ENCODE measurements at regions not wholly inside any gene's neighbourhood (a gene's known extent, or its start where the extent isn't known, plus 50 kb on each side); places are given as distances from the start of the nearest gene placed in this dataset.

DNA sequence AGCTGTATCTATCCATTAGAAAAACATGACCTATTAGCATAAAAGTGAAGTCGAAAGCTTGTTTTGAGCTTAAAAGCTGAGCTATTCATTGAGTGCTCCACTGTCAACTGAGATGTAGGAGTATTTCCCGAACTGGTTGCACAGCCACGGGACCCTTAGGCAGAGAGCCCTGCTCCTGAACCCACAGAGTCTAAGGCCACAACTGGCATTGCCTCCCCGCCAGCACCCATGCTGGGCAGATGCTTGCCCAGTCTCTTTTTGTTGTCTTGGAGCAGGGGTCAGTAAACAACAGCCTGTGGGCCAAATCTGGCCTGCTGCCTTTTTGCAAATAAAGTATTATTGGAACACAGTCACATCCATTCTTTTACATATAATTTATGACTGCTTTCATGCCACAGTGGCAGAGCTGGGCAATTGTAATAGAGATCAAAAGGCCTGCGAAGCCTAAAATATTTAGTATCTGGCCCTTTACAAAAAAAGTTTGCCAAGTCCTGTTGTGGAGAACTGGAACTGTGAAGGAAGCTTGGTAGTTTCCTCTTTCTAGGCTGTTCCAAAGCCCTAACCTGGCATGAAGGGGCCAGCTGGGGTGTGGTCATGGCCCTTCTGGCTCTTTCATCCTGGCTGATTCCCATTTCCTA lies 58.4 kb upstream of the WAPL start:
- H3K9me3 Mint-ChIP-seq = no peaks in the 10 kb centered on the region
- Histone ChIP-seq H3K9me3 (ENCODE audit: control insufficient read depth, low read length) (no peaks in the 10 kb centered on the region), H3K27ac (ENCODE audit: low read depth, low read length) (no peak overlapping the region), H3K4me1 (ENCODE audit: control insufficient read depth, insufficient read depth, low read length) (no peaks in the 10 kb centered on the region), H3K9ac (ENCODE audit: extremely low read depth, low read length, poor library complexity, severe bottlenecking) (no peak overlapping the region), H3K36me3 (ENCODE audit: control insufficient read depth, insufficient read depth, low read length) (no peaks in the 10 kb centered on the region), H3K4me3 (ENCODE audit: low read length) (no peak overlapping the region), H3K27me3 (ENCODE audit: control insufficient read depth, insufficient read depth, low read length, poor library complexity, severe bottlenecking) (no peaks in the 10 kb centered on the region)
- 83 to 95% methylated on average over 4 to 5 of the region's 5 CpGs for WGBS, 2 experiments (ENCODE audit: insufficient coverage in 1 of 2, insufficient read length in 1 of 2)
- DNase-seq = no peak
- H3K36me3 Mint-ChIP-seq (ENCODE audit: low read depth) = no peaks in the 10 kb centered on the region
- H3K4me3 Mint-ChIP-seq = no peak overlapping the region
- no peaks in the 10 kb centered on the region for H3K27me3 Mint-ChIP-seq (ENCODE audit: insufficient read depth)
- H3K4me1 Mint-ChIP-seq = no peaks in the 10 kb centered on the region
- H3K27ac Mint-ChIP-seq = no peak overlapping the region
- TF ChIP-seq, protein P1, sequence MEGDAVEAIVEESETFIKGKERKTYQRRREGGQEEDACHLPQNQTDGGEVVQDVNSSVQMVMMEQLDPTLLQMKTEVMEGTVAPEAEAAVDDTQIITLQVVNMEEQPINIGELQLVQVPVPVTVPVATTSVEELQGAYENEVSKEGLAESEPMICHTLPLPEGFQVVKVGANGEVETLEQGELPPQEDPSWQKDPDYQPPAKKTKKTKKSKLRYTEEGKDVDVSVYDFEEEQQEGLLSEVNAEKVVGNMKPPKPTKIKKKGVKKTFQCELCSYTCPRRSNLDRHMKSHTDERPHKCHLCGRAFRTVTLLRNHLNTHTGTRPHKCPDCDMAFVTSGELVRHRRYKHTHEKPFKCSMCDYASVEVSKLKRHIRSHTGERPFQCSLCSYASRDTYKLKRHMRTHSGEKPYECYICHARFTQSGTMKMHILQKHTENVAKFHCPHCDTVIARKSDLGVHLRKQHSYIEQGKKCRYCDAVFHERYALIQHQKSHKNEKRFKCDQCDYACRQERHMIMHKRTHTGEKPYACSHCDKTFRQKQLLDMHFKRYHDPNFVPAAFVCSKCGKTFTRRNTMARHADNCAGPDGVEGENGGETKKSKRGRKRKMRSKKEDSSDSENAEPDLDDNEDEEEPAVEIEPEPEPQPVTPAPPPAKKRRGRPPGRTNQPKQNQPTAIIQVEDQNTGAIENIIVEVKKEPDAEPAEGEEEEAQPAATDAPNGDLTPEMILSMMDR (conservative IDR thresholded peaks at IDR 0.05) = no peak

DNA sequence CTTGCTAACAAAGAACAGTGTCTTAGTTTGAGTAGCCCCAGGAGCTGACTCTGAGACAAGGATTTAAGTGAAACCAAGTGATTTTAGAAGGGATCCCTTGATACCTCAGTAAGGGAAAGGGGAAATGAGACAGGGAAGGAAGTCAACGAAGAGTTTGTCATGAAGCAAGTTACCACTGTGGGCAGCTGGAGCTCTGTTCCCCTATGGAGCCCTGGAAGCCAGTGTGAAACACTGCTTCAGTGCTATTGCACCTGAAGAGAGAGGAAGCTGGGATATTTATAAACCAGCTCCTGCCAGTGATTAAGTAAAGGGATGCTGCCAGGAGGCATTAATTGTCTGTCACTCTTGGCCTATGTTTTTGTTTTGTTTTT lies 58.9 kb upstream of the WAPL start:
- no peaks in the 10 kb centered on the region for H3K27me3 ChIP-seq (ENCODE audit: control insufficient read depth, insufficient read depth, low read length, poor library complexity, severe bottlenecking)
- Mint-ChIP-seq H3K36me3 (ENCODE audit: low read depth) (no peaks in the 10 kb centered on the region), H3K4me3 (no peak overlapping the region), H3K27me3 (ENCODE audit: insufficient read depth) (no peaks in the 10 kb centered on the region), H3K27ac (no peak overlapping the region), H3K9me3 (no peaks in the 10 kb centered on the region), H3K4me1 (no peaks in the 10 kb centered on the region)
- TF ChIP-seq, protein P1 (conservative IDR thresholded peaks at IDR 0.05) = no peak
- H3K4me3 ChIP-seq (ENCODE audit: low read length) = no peak overlapping the region
- H3K4me1 ChIP-seq (ENCODE audit: control insufficient read depth, insufficient read depth, low read length) = no peaks in the 10 kb centered on the region
- no peak for DNase-seq
- no peak overlapping the region for H3K9ac ChIP-seq (ENCODE audit: extremely low read depth, low read length, poor library complexity, severe bottlenecking)
- WGBS, 2 experiments (ENCODE audit: insufficient coverage in 1 of 2, insufficient read length in 1 of 2) = 84 to 89% methylated on average over 1 of the region's 1 CpG
- H3K27ac ChIP-seq (ENCODE audit: low read depth, low read length) = no peak overlapping the region
- no peaks in the 10 kb centered on the region for H3K9me3 ChIP-seq (ENCODE audit: control insufficient read depth, low read length)
- no peaks in the 10 kb centered on the region for H3K36me3 ChIP-seq (ENCODE audit: control insufficient read depth, insufficient read depth, low read length)

DNA sequence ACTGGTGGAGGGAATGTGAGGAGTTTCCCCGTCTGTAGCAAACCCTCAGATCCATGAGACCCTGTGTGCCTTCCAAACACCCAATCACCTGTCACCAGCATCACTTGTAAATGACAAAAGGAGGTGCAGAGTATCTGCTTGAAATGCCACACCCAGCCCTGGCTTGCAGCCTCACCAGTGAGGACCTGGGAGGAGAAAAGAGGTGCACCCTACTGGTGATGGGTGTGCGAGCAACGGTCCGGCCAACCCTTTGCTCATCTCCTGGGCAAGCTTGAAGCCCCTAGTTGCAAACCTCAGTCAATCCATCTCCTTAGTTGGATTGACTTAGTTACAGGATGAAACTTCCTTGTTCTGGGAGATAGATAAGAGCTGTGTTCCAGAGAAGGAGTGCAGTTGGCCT lies 62.4 kb upstream of the WAPL start:
- Mint-ChIP-seq H3K4me3 (no peak overlapping the region), H3K36me3 (ENCODE audit: low read depth) (no peaks in the 10 kb centered on the region), H3K9me3 (no peaks in the 10 kb centered on the region), H3K27me3 (ENCODE audit: insufficient read depth) (no peaks in the 10 kb centered on the region), H3K27ac (no peak overlapping the region), H3K4me1 (no peaks in the 10 kb centered on the region)
- DNase-seq = peak; percentile 79
- TF ChIP-seq, protein P1 (conservative IDR thresholded peaks at IDR 0.05) = peak; percentile 64
- no peak overlapping the region for H3K9ac ChIP-seq (ENCODE audit: extremely low read depth, low read length, poor library complexity, severe bottlenecking)
- no peaks in the 10 kb centered on the region for H3K27me3 ChIP-seq (ENCODE audit: control insufficient read depth, insufficient read depth, low read length, poor library complexity, severe bottlenecking)
- no peaks in the 10 kb centered on the region for H3K36me3 ChIP-seq (ENCODE audit: control insufficient read depth, insufficient read depth, low read length)
- no peaks in the 10 kb centered on the region for H3K4me1 ChIP-seq (ENCODE audit: control insufficient read depth, insufficient read depth, low read length)
- H3K9me3 ChIP-seq (ENCODE audit: control insufficient read depth, low read length) = no peaks in the 10 kb centered on the region
- 74% methylated on average over 4 of the region's 4 CpGs; no CpG with 5 or more reads in 1 of the 2 experiments for WGBS, 2 experiments (ENCODE audit: insufficient coverage in 1 of 2, insufficient read length in 1 of 2)
- no peak overlapping the region for H3K4me3 ChIP-seq (ENCODE audit: low read length)
- no peak overlapping the region for H3K27ac ChIP-seq (ENCODE audit: low read depth, low read length)

Data from endodermal cell (in vitro differentiated cells).